GM18870 (cell line): ENCODE measurements at regions not wholly inside any gene's neighbourhood (a gene's known extent, or its start where the extent isn't known, plus 50 kb on each side); places are given as distances from the start of the nearest gene placed in this dataset.
"Not testable (repeated sequence)": the region's sequence is repeated elsewhere in the genome, so short reads cannot be mapped to it uniquely, and the experiment has no call there.

Source experiments
- ATAC-seq: cut with Tn5 transposase; IDR thresholded peaks from one replicate; pipeline ENCODE4 v1.9.1; 2021; ENCODE audit warnings: moderate library complexity; ENCODE audit not compliant: unreplicated experiment

GRCh38 chr5:14054965-14055963 is 87.9 kb upstream of the TRIO start:
- ATAC-seq = no peak

- ATAC-seq = no peak
These were observed 88.9 kb upstream of the TRIO start for GRCh38 chr5:14054111-14054854.

- no peak for ATAC-seq
These were observed 92.3 kb upstream of the TRIO start for GRCh38 chr5:14050821-14051220.

GRCh38 chr5:14048434-14048833 is 94.7 kb upstream of the TRIO start:
- no peak for ATAC-seq

- ATAC-seq = no peak
These were observed 97.2 kb upstream of the DNAH5 start for GRCh38 chr5:14041528-14042192.

- no peak for ATAC-seq
These were observed 96.1 kb upstream of the DNAH5 start for GRCh38 chr5:14040542-14040941.

DNA sequence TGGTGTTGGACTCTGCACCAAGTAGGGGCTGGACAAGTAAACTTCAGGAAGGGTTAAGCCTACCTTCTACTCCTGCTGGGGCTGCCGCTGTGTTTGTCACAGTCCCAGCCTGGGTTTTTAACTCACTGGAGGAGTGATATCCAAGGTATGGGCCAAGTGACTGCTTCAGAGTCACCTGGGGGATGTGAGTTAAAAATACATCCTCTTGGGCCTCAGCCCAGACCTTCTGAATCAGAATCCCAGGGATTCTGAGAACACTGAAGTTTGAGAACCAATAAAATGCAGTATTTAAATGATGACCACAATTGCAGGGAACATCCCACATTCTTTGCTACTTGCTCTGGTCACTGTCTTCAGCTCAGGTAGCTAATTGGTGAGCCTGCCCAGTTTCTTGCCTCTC is 95.1 kb upstream of the DNAH5 start:
- ATAC-seq = no peak

DNA sequence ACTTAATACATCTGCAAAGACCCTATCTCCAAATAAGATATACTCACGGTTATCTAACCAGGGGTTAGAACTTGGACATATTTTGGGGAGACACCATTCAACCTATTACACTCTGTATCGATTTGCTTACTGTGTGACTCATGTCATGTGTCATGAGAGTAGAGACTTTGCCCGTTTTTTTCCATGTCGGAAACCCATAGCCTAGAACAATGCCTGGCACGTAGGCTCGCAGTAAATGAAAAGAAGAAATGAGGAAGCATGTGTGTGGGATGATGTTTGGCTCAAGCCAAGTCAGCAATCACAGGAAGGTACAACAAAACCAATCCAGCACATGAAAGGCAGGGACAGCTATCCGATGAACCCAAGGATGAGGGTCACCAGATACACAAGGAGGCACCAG is 94.6 kb upstream of the DNAH5 start:
- ATAC-seq = no peak

- no peak for ATAC-seq
These were observed 94.0 kb upstream of the DNAH5 start for GRCh38 chr5:14038341-14038959.

DNA sequence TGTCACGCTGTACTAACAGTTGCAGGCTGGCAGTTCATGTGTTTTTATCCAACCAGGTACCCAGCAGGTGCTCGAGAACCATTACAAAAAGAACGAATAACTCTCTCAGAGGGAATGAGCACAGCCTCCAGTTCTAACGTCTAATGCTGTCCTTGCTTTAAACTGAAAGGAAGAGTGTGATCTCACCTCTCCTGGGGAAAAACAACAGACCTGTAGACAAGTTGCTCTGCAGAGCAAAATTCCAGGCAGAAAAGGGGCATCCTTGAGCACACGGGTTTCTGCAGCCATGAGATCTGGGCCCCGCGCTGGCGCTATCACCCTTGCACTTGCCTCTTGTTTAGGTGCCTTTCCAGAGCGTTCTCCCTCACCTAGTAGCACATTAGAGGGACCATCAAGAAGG is 92.5 kb upstream of the DNAH5 start:
- no peak for ATAC-seq

GRCh38 chr5:14036514-14036913 is 92.0 kb upstream of the DNAH5 start:
- ATAC-seq = no peak

DNA sequence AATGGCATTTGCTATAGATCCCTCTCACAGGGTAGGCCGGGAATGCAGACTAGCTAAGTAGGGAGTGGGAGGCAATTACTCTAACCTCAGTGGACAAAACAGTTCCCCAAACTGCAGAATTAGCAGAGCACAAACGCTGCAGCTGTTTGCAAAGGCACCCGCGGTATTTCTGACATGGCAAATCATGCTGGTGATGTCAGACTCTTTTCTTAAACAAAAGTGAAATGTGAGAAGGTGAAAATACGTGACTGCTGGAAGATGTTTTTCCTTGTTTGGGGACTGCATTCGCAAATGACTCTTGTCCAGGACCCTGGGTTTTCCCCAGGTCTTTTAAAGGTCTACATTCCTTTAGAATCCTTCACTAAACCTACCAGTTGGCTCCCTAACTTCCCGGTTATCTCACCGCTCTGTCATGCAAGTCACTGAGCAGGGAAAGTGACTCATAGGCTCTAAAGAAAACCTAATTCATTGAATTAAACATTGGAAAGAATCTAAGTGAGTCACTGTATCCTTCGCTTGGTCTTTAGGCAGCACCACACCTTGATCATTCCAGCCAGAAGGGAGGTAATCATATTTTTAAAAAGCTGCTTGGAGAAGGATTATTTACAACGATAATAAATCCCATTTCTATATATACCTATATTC is 91.5 kb upstream of the DNAH5 start:
- no peak for ATAC-seq

DNA sequence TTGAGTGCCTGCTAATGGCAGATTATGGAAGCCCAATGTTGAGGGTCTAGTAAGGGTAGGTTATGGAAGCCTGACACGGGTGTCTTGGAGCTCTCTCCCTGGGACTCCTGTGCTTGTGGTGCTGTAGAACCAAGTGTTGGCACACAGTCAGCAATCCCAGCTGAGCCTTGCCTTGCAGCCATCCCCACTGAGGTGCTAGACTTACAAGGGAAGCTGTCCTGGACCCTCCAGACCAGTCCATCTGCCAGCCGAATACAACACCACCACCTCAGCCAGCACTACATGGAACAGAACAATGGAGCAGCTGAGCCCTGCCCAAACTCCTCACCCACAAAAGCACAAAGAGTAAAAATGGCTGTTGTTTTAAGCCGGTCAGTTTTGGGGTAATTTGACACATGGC is 90.5 kb upstream of the DNAH5 start:
- no peak for ATAC-seq

GRCh38 chr5:14032918-14033317 is 88.4 kb upstream of the DNAH5 start:
- ATAC-seq = no peak

DNA sequence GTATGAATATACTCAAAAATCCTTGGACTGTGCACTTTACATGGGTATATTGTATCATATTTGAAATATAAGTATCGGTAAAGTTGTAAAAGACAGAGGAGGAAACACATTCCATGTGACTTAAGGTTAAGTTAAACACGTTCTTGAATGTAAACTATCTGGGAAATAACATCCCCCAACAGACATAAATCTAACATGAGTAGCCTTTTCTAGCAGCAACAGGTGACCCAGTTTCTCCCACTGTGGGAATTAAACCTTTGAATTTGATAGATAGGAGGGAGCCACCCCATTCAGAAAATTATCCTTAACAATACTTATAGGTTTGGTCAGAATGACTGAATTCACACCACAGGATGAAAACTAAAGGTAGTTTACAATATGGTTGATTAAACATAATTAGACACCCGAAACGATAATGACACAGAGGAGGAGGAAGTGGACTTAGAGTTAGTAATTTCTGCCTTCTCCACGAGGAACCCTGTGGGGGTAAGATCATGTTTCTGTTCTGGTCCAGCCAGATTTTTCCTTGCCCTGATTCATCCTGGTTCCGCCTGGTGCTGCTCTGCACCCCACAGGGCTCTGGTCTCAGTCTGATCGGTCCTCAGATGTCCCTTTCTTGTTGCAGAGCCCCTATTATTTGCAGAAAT is 84.6 kb upstream of the DNAH5 start:
- ATAC-seq = no peak

- no peak for ATAC-seq
These were observed 83.7 kb upstream of the DNAH5 start for GRCh38 chr5:14028188-14028587.

DNA sequence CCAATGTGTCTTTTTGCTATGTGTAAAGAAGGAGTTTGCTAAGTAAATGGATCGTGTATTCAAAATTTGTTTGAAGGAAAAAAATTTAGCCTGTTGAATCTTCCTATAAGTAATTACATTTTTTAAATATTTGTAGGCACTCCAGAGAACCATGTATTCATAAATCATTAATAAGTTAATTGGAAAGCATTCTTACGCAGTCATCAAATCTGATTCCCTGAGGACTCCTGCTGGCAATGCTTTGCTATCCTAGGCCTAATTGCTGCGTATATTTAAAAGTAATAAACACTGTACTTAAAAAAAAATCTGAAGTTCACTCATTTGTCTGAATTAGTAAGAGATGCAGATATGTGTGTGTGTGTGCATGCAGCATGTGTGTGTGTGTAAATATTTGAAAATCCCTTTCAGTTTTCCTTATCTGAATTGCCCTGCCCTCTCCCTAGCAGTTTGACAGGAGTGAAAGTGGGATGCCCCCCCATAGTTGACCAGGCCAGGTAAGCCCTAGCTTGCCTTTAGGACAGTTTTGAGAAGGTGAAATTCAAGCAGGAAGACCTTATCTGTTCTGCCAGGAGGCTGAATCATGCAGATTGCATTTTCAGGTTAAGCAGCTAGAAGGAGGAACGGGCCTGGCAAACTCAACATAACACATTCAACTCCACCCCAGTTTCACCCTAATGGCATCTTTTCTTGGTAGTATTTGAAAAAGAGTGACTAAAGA is 81.2 kb upstream of the DNAH5 start:
- ATAC-seq = no peak

DNA sequence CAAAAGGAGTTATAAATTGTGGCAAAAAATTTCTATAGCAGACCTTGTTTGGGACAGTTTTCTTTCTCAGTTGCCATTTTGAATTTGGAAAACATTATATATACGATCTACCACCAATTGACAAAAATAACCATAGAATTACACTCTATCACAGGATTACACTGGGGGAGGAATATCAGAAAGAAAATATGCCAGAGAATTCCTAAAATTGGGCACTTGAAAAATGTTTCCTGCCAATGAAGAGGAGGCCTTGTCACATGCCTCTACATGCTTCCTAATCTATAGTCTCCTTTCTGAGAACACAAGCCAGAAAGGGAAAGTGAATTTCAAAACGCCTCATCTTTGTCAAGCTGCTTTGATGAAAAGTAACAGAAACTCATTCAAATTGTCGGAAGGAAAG is 78.5 kb upstream of the DNAH5 start:
- ATAC-seq = no peak

DNA sequence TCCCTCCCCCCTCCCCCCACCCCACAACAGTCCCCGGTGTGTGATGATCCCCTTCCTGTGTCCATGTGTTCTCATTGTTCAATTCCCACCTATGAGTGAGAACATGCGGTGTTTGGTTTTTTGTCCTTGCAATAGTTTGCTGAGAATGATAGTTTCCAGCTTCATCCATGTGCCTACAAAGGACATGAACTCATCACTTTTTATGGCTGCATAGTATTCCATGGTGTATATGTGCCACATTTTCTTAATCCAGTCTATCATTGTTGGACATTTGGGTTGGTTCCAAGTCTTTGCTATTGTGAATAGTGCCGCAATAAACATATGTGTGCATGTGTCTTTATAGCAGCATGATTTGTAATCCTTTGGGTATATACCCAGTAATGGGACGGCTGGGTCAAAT is 76.5 kb upstream of the DNAH5 start:
- ATAC-seq = not testable (repeated sequence)
